22Rv1 (cell line): ENCODE measurements at regions not wholly inside any gene's neighbourhood (a gene's known extent, or its start where the extent isn't known, plus 50 kb on each side); places are given as distances from the start of the nearest gene placed in this dataset.

Source experiments
- CTCF ChIP-seq: fragments of 450-650 bp; IDR thresholded peaks from 2 replicates; pipeline ENCODE4 v1.5.1; 2017; ENCODE audit warnings: mild to moderate bottlenecking
- ZFX ChIP-seq: fragments of 450-650 bp; IDR thresholded peaks from 2 replicates; pipeline ENCODE4 v1.6.1; 2017; ENCODE audit warnings: antibody characterized with exemption, borderline replicate concordance

- TF ChIP-seq CTCF (no peak), ZFX (no peak)
These were observed 579.7 kb upstream of the ZNF608 start for GRCh38 chr5:125326150-125326510.
